Smooth muscle cell (in vitro differentiated cells): ENCODE measurements at regions not wholly inside any gene's neighbourhood (a gene's known extent, or its start where the extent isn't known, plus 50 kb on each side); places are given as distances from the start of the nearest gene placed in this dataset.

Source experiments
- DNase-seq: peaks from one replicate; lab custom pipeline; 2025; ENCODE audit not compliant: unreplicated experiment; lab: John Stamatoyannopoulos, UW
- H2AFZ ChIP-seq: fragments of 200-600 bp; sonication (generic); 2 replicates; pipeline ENCODE4 v1.6.0; 2016; ENCODE audit warnings: antibody characterized with exemption, low read depth, mild to moderate bottlenecking
- H3F3A ChIP-seq: fragments of 200-600 bp; sonication (generic); 2 replicates; pipeline ENCODE4 v1.6.0; 2017; ENCODE audit warnings: antibody characterized with exemption, low read depth
- H3K27ac ChIP-seq: fragments of 200-600 bp; sonication (generic); 2 replicates; pipeline ENCODE4 v1.5.1; 2016; ENCODE audit warnings: low read depth, mild to moderate bottlenecking
- H3K27me3 ChIP-seq: fragments of 200-600 bp; sonication (generic); 2 replicates; pipeline ENCODE4 v1.6.1; 2016; ENCODE audit warnings: low read depth, mild to moderate bottlenecking
- H3K36me3 ChIP-seq: fragments of 200-600 bp; sonication (generic); 2 replicates; pipeline ENCODE4 v1.5.1; 2016; ENCODE audit warnings: low read depth
- H3K4me1 ChIP-seq: fragments of 200-600 bp; sonication (generic); 2 replicates; pipeline ENCODE4 v1.5.1; 2016; ENCODE audit warnings: low read depth
- H3K4me2 ChIP-seq: fragments of 200-600 bp; sonication (generic); 2 replicates; pipeline ENCODE4 v1.6.0; 2016; ENCODE audit warnings: mild to moderate bottlenecking
- H3K4me3 ChIP-seq: fragments of 200-600 bp; sonication (generic); 2 replicates; pipeline ENCODE4 v1.5.1; 2016; ENCODE audit warnings: mild to moderate bottlenecking
- H3K79me2 ChIP-seq: fragments of 200-600 bp; sonication (generic); 2 replicates; pipeline ENCODE4 v1.6.0; 2016; ENCODE audit warnings: low read depth, mild to moderate bottlenecking
- H3K9ac ChIP-seq: fragments of 200-600 bp; sonication (generic); 2 replicates; pipeline ENCODE4 v1.6.0; 2016; ENCODE audit warnings: low read depth
- H3K9me3 ChIP-seq: fragments of 200-600 bp; sonication (generic); replicated peaks from 2 replicates; pipeline ENCODE4 v1.5.1; 2016; ENCODE audit warnings: low read depth
- H4K20me1 ChIP-seq: fragments of 200-600 bp; sonication (generic); 2 replicates; pipeline ENCODE4 v1.6.0; 2016; ENCODE audit warnings: low read depth
- CTCF ChIP-seq: fragments of 200-600 bp; sonication (generic); IDR thresholded peaks from 2 replicates; pipeline ENCODE4 v1.5.1; 2017; ENCODE audit warnings: borderline replicate concordance, mild to moderate bottlenecking, antibody characterized with exemption; ENCODE audit not compliant: insufficient read depth, poor library complexity, severe bottlenecking
- WGBS: methylation state at CpG from one replicate; pipeline ENCODE4 v1.1.7; 2016; ENCODE audit warnings: low lambda C conversion rate; 5-methylcytosine and 5-hydroxymethylcytosine counted together

- Histone ChIP-seq H3K36me3 (no peaks in the 10 kb centered on the region), H3F3A (no peaks in the 10 kb centered on the region), H3K27me3 (peaks cover 9% of the 10 kb centered on the region), H3K4me2 (no peak overlapping the region), H2AFZ (no peak overlapping the region), H3K27ac (no peak overlapping the region), H3K4me3 (no peak overlapping the region), H4K20me1 (no peaks in the 10 kb centered on the region), H3K9ac (no peak overlapping the region), H3K4me1 (no peaks in the 10 kb centered on the region), H3K79me2 (no peaks in the 10 kb centered on the region), H3K9me3 (no peaks in the 10 kb centered on the region)
- DNase-seq = no peak
- 91% methylated on average over 4 of the region's 4 CpGs for WGBS
- no peak for TF ChIP-seq CTCF
These were observed 112.4 kb upstream of the FOXA2 start for GRCh38 chr20:22696759-22697158.

- TF ChIP-seq CTCF = no peak
- Histone ChIP-seq H2AFZ (no peak overlapping the region), H3K27me3 (peaks cover 9% of the 10 kb centered on the region), H3F3A (no peaks in the 10 kb centered on the region), H3K79me2 (no peaks in the 10 kb centered on the region), H3K27ac (no peak overlapping the region), H4K20me1 (no peaks in the 10 kb centered on the region), H3K9me3 (no peaks in the 10 kb centered on the region), H3K4me3 (no peak overlapping the region), H3K9ac (no peak overlapping the region), H3K36me3 (no peaks in the 10 kb centered on the region), H3K4me2 (no peak overlapping the region), H3K4me1 (no peaks in the 10 kb centered on the region)
- WGBS = 58% methylated on average over 5 of the region's 5 CpGs
- no peak for DNase-seq
These were observed 114.0 kb upstream of the FOXA2 start for GRCh38 chr20:22698259-22698842.

GRCh38 chr20:22699396-22699795, 115.0 kb upstream of the FOXA2 start:
- Histone ChIP-seq H3K27ac (no peak overlapping the region), H4K20me1 (no peaks in the 10 kb centered on the region), H3K4me1 (no peaks in the 10 kb centered on the region), H3K36me3 (no peaks in the 10 kb centered on the region), H3K9me3 (no peaks in the 10 kb centered on the region), H3K9ac (no peak overlapping the region), H3F3A (no peaks in the 10 kb centered on the region), H2AFZ (no peak overlapping the region), H3K4me2 (no peak overlapping the region), H3K4me3 (no peak overlapping the region), H3K27me3 (peaks cover 9% of the 10 kb centered on the region), H3K79me2 (no peaks in the 10 kb centered on the region)
- no peak for DNase-seq
- 79% methylated on average over 3 of the region's 3 CpGs for WGBS
- TF ChIP-seq CTCF = no peak

GRCh38 chr20:22700367-22700766, 116.0 kb upstream of the FOXA2 start:
- DNase-seq = no peak
- WGBS = 95% methylated on average over 1 of the region's 1 CpG
- Histone ChIP-seq H3K27ac (no peak overlapping the region), H2AFZ (no peak overlapping the region), H4K20me1 (no peaks in the 10 kb centered on the region), H3K9ac (no peak overlapping the region), H3K9me3 (no peaks in the 10 kb centered on the region), H3K4me1 (no peaks in the 10 kb centered on the region), H3K4me2 (no peak overlapping the region), H3K79me2 (no peaks in the 10 kb centered on the region), H3F3A (no peaks in the 10 kb centered on the region), H3K36me3 (no peaks in the 10 kb centered on the region), H3K4me3 (no peak overlapping the region), H3K27me3 (peaks cover 9% of the 10 kb centered on the region)
- TF ChIP-seq CTCF = no peak
